ENCODE measurements at regions not wholly inside any gene's neighbourhood (a gene's known extent, or its start where the extent isn't known, plus 50 kb on each side); places are given as distances from the start of the nearest gene placed in this dataset.

GRCh38 chr15:25051399-25052154 is 96.8 kb downstream of the SNRPN start:
- H3K9me3 ChIP-seq (replicated peaks; ENCODE audit: control insufficient read depth, insufficient read depth, low read length) = peaks cover 45% of the 10 kb centered on the region
- ChIA-PET POLR2A (no interaction called here), CTCF (no interaction called here)
- no peak overlapping the region for H3K27ac ChIP-seq (ENCODE audit: insufficient read depth, low read depth, low read length)
- DNase-seq (ENCODE audit: low read depth, low spot score) (no peak), FAIRE-seq (no peak)
- no peak overlapping the region for H2AFZ ChIP-seq (ENCODE audit: low read depth, low read length)
- H3K36me3 ChIP-seq (ENCODE audit: control insufficient read depth in 2 of 2, extremely low read depth in 1 of 2, insufficient read depth in 2 of 2, low read length in 2 of 2) = peaks cover 7 to 46% of the 10 kb centered on the region in 2 experiments
- BruUV-seq (replicated peaks) = no TSS peak
- H3K4me1 ChIP-seq (ENCODE audit: control insufficient read depth, extremely low read depth, insufficient read depth, low read length) = no peaks in the 10 kb centered on the region
- H3K4me3 ChIP-seq (replicated peaks in 1 of 3; ENCODE audit: insufficient read depth in 1 of 3, low read depth in 1 of 3, low read length in 3 of 3) = no peak overlapping the region
- intact Hi-C loops (cut with micrococcal nuclease) = no loop called here
- H3K4me2 ChIP-seq (ENCODE audit: insufficient read depth, low read length) = no peak overlapping the region
- no peaks in the 10 kb centered on the region for H3K79me2 ChIP-seq (ENCODE audit: control insufficient read depth, insufficient read depth, low read length)
- dilution Hi-C loops (cut with MboI; ENCODE audit: extremely low pct_ligation_motif_present, low sequenced_read_pairs) = no loop called here
- H3K27me3 ChIP-seq (ENCODE audit: control insufficient read depth in 2 of 2, insufficient read depth in 2 of 2, low read length in 2 of 2) = no peaks in the 10 kb centered on the region
- no peak overlapping the region for H3K9ac ChIP-seq (replicated peaks; ENCODE audit: extremely low read depth, insufficient read depth, low read length)
- no peaks in the 10 kb centered on the region for H4K20me1 ChIP-seq (replicated peaks; ENCODE audit: control insufficient read depth, extremely low read depth, insufficient read depth, low read length)
- no peaks in the 10 kb centered on the region for H3K9me1 ChIP-seq (replicated peaks; ENCODE audit: control insufficient read depth, extremely low read depth, insufficient read depth, low read length)
- no peak for TF ChIP-seq JUN (IDR thresholded peaks at IDR 0.05; ENCODE audit: borderline replicate concordance, insufficient read depth, insufficient read length, low read depth)
- no peak for TF ChIP-seq GATA2 (IDR thresholded peaks at IDR 0.05; ENCODE audit: insufficient read depth, insufficient read length, low read depth, low read length)
- TF ChIP-seq FOS (IDR thresholded peaks at IDR 0.05; ENCODE audit: borderline replicate concordance, insufficient read depth, low read length) = no peak
- TF ChIP-seq POLR2A (IDR thresholded peaks at IDR 0.05; ENCODE audit: low read depth, low read length) = no peak
- TF ChIP-seq MYC (IDR thresholded peaks at IDR 0.05; ENCODE audit: low read depth, low read length) = no peak
- TF ChIP-seq, protein P1, sequence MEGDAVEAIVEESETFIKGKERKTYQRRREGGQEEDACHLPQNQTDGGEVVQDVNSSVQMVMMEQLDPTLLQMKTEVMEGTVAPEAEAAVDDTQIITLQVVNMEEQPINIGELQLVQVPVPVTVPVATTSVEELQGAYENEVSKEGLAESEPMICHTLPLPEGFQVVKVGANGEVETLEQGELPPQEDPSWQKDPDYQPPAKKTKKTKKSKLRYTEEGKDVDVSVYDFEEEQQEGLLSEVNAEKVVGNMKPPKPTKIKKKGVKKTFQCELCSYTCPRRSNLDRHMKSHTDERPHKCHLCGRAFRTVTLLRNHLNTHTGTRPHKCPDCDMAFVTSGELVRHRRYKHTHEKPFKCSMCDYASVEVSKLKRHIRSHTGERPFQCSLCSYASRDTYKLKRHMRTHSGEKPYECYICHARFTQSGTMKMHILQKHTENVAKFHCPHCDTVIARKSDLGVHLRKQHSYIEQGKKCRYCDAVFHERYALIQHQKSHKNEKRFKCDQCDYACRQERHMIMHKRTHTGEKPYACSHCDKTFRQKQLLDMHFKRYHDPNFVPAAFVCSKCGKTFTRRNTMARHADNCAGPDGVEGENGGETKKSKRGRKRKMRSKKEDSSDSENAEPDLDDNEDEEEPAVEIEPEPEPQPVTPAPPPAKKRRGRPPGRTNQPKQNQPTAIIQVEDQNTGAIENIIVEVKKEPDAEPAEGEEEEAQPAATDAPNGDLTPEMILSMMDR (IDR thresholded peaks at IDR 0.05; ENCODE audit: extremely low read depth in 1 of 2, insufficient read depth in 1 of 2, low read depth in 1 of 2, low read length in 2 of 2) = no peak
- no peak for TF ChIP-seq POLR2AphosphoS5 (IDR thresholded peaks at IDR 0.05; ENCODE audit: insufficient read depth, low read depth, low read length)
- TF ChIP-seq EZH2 (IDR thresholded peaks at IDR 0.05; ENCODE audit: borderline replicate concordance, low read depth, low read length, severe bottlenecking) = no peak
- TF ChIP-seq, protein P2, sequence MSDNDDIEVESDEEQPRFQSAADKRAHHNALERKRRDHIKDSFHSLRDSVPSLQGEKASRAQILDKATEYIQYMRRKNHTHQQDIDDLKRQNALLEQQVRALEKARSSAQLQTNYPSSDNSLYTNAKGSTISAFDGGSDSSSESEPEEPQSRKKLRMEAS (IDR thresholded peaks at IDR 0.05; ENCODE audit: insufficient read depth, insufficient read length) = no peak
